ENCODE measurements at regions not wholly inside any gene's neighbourhood (a gene's known extent, or its start where the extent isn't known, plus 50 kb on each side); places are given as distances from the start of the nearest gene placed in this dataset.
A peak's percentile ranks its signal among the peaks of the same experiment; 100 is the strongest.

DNA sequence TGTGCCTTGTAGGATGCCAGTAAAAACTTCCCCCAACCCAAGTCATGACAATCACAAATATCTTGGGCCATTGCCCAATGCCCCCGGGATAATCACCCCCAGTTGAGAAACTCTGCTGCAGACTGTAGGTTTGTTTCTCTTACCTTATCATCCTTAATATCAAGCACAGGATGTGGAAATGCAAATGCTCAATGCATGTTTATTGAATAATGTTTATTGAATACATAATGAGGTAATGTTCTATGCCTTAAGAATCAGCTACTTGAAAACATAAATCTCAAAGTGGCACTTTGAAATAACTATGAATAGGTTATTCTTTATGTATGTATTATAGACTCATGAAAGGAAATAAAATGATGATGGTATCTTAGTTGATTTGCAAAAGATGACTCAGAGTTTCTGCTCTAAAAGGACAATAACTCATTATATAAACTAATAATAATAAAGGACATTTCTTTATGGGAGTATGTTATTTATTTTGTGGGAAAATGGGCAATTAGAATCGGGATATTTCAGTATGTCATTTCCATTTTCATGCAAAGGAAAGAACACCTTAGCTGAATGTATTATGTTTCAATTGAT is 414.2 kb downstream of the EFNB2 start:
- Mint-ChIP-seq H3K9me3 (no peaks in the 10 kb centered on the region), H3K27ac (no peak overlapping the region), H3K4me1 (peaks cover 6% of the 10 kb centered on the region), H3K4me3 (no peak overlapping the region), H3K36me3 (ENCODE audit: low read depth) (no peaks in the 10 kb centered on the region), H3K27me3 (ENCODE audit: insufficient read depth) (no peaks in the 10 kb centered on the region)
- H3K27me3 ChIP-seq (ENCODE audit: control insufficient read depth, insufficient read depth, low read length, poor library complexity, severe bottlenecking), result no peaks in the 10 kb centered on the region
- WGBS, 2 experiments (ENCODE audit: insufficient coverage in 1 of 2, insufficient read length in 1 of 2), result 90% methylated on average over 2 of the region's 2 CpGs; no CpG with 5 or more reads in 1 of the 2 experiments
- no peak overlapping the region for H3K4me3 ChIP-seq (ENCODE audit: low read length)
- no peaks in the 10 kb centered on the region for H3K4me1 ChIP-seq (ENCODE audit: control insufficient read depth, insufficient read depth, low read length)
- H3K9me3 ChIP-seq (ENCODE audit: control insufficient read depth, low read length), result no peaks in the 10 kb centered on the region
- DNase-seq, result no peak
- TF ChIP-seq, protein P1, sequence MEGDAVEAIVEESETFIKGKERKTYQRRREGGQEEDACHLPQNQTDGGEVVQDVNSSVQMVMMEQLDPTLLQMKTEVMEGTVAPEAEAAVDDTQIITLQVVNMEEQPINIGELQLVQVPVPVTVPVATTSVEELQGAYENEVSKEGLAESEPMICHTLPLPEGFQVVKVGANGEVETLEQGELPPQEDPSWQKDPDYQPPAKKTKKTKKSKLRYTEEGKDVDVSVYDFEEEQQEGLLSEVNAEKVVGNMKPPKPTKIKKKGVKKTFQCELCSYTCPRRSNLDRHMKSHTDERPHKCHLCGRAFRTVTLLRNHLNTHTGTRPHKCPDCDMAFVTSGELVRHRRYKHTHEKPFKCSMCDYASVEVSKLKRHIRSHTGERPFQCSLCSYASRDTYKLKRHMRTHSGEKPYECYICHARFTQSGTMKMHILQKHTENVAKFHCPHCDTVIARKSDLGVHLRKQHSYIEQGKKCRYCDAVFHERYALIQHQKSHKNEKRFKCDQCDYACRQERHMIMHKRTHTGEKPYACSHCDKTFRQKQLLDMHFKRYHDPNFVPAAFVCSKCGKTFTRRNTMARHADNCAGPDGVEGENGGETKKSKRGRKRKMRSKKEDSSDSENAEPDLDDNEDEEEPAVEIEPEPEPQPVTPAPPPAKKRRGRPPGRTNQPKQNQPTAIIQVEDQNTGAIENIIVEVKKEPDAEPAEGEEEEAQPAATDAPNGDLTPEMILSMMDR (conservative IDR thresholded peaks at IDR 0.05), result no peak
- no peaks in the 10 kb centered on the region for H3K36me3 ChIP-seq (ENCODE audit: control insufficient read depth, insufficient read depth, low read length)
- H3K27ac ChIP-seq (ENCODE audit: low read depth, low read length), result no peak overlapping the region
- no peak overlapping the region for H3K9ac ChIP-seq (ENCODE audit: extremely low read depth, low read length, poor library complexity, severe bottlenecking)

DNA sequence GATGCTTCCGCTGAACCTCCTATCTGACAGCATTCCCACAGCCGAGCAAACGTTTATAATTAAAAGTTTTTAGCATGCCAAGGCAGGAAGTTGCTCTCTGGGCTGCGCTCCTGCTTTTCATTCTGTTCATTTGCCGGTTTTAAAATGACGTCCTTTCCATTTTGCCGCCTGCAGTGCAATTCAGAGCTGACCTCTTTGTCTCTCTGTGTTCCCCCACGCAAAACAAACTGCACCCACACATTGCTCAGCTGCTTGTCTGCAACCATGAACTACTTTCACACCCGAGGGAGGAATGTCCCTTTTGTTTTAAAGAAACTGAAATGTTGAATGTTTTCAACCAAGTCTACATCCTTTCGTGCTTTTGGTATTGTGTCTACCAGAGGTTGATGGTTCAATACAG is 416.5 kb downstream of the EFNB2 start:
- WGBS, 2 experiments (ENCODE audit: insufficient coverage in 1 of 2, insufficient read length in 1 of 2), result 77 to 84% methylated on average over 5 to 10 of the region's 10 CpGs
- no peaks in the 10 kb centered on the region for H3K9me3 ChIP-seq (ENCODE audit: control insufficient read depth, low read length)
- no peak overlapping the region for H3K4me3 ChIP-seq (ENCODE audit: low read length)
- H3K36me3 ChIP-seq (ENCODE audit: control insufficient read depth, insufficient read depth, low read length), result no peaks in the 10 kb centered on the region
- peak overlapping the region; percentile 42 for H3K27ac ChIP-seq (ENCODE audit: low read depth, low read length)
- no peaks in the 10 kb centered on the region for H3K27me3 ChIP-seq (ENCODE audit: control insufficient read depth, insufficient read depth, low read length, poor library complexity, severe bottlenecking)
- H3K9ac ChIP-seq (ENCODE audit: extremely low read depth, low read length, poor library complexity, severe bottlenecking), result no peak overlapping the region
- Mint-ChIP-seq H3K4me1 (peaks cover 6% of the 10 kb centered on the region), H3K36me3 (ENCODE audit: low read depth) (no peaks in the 10 kb centered on the region), H3K27ac (no peak overlapping the region), H3K9me3 (no peaks in the 10 kb centered on the region), H3K27me3 (ENCODE audit: insufficient read depth) (no peaks in the 10 kb centered on the region), H3K4me3 (no peak overlapping the region)
- TF ChIP-seq, protein P1 (conservative IDR thresholded peaks at IDR 0.05), result no peak
- no peaks in the 10 kb centered on the region for H3K4me1 ChIP-seq (ENCODE audit: control insufficient read depth, insufficient read depth, low read length)
- no peak for DNase-seq

DNA sequence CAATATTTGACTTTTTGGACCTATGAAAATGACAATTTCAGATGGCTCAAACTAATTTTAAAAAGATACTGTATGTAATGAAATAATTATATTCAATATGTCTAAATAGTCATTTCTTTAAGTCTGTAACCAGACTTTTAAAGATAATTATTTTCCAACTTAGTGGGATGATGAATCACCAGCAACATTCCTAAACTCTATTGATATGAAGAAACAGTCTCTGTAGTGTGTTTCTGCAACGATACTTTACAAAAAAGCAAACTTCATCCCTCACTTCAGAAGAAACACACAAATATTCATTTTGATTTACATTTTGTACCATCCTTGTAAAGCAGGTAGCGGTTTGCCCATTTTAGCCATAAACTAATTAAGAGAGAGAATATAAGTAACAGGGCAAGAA is 417.4 kb downstream of the EFNB2 start:
- Histone ChIP-seq H3K9me3 (ENCODE audit: control insufficient read depth, low read length) (no peaks in the 10 kb centered on the region), H3K4me3 (ENCODE audit: low read length) (no peak overlapping the region), H3K27me3 (ENCODE audit: control insufficient read depth, insufficient read depth, low read length, poor library complexity, severe bottlenecking) (no peaks in the 10 kb centered on the region), H3K4me1 (ENCODE audit: control insufficient read depth, insufficient read depth, low read length) (no peaks in the 10 kb centered on the region), H3K9ac (ENCODE audit: extremely low read depth, low read length, poor library complexity, severe bottlenecking) (no peak overlapping the region), H3K27ac (ENCODE audit: low read depth, low read length) (no peak overlapping the region), H3K36me3 (ENCODE audit: control insufficient read depth, insufficient read depth, low read length) (no peaks in the 10 kb centered on the region)
- no peaks in the 10 kb centered on the region for H3K9me3 Mint-ChIP-seq
- WGBS, 2 experiments (ENCODE audit: insufficient coverage in 1 of 2, insufficient read length in 1 of 2), result 87% methylated on average over 2 of the region's 2 CpGs; no CpG with 5 or more reads in 1 of the 2 experiments
- no peak overlapping the region for H3K4me3 Mint-ChIP-seq
- TF ChIP-seq, protein P1 (conservative IDR thresholded peaks at IDR 0.05), result no peak
- no peaks in the 10 kb centered on the region for H3K27me3 Mint-ChIP-seq (ENCODE audit: insufficient read depth)
- H3K4me1 Mint-ChIP-seq, result peaks cover 6% of the 10 kb centered on the region
- H3K36me3 Mint-ChIP-seq (ENCODE audit: low read depth), result no peaks in the 10 kb centered on the region
- DNase-seq, result no peak
- H3K27ac Mint-ChIP-seq, result no peak overlapping the region

Measured in endodermal cell (in vitro differentiated cells).